SK-N-SH treated with all-trans-retinoic acid at 6 μM for 48 hours (cell line): ENCODE measurements at regions not wholly inside any gene's neighbourhood (a gene's known extent, or its start where the extent isn't known, plus 50 kb on each side); places are given as distances from the start of the nearest gene placed in this dataset.

Source experiments
- ATAC-seq: fragments of 200-7000 bp; cut with Tn5 transposase; 3 replicates; pipeline ENCODE4 v1.9.1; 2020; ENCODE audit warnings: mild to moderate bottlenecking, moderate library complexity
- ARNTL ChIP-seq: fragments of 450-650 bp; formaldehyde crosslinking; IDR thresholded peaks from 2 replicates; pipeline ENCODE4 v1.5.0; 2020; ENCODE audit warnings: low read depth, mild to moderate bottlenecking, moderate library complexity, borderline replicate concordance
- BACH2 ChIP-seq: fragments of 250-450 bp; sonication (Bioruptor Pico); IDR thresholded peaks from 2 replicates; pipeline ENCODE4 v1.9.0; 2021; ENCODE audit warnings: mild to moderate bottlenecking, borderline replicate concordance
- CREB5 ChIP-seq: fragments of 250-450 bp; sonication (Bioruptor Pico); IDR thresholded peaks from 2 replicates; pipeline ENCODE4 v1.5.1; 2020; ENCODE audit warnings: low read depth, mild to moderate bottlenecking, moderate library complexity
- CSDC2 ChIP-seq: fragments of 250-450 bp; sonication (Bioruptor Pico); IDR thresholded peaks from 2 replicates; pipeline ENCODE4 v1.5.0; 2020; ENCODE audit warnings: mild to moderate bottlenecking, moderate library complexity
- ESRRG ChIP-seq: fragments of 250-450 bp; sonication (Bioruptor Pico); IDR thresholded peaks from 2 replicates; pipeline ENCODE4 v1.6.1; 2021; ENCODE audit warnings: mild to moderate bottlenecking
- GLIS3 ChIP-seq: fragments of 250-450 bp; sonication (Bioruptor Pico); IDR thresholded peaks from 2 replicates; pipeline ENCODE4 v1.5.0; 2020; ENCODE audit warnings: mild to moderate bottlenecking, moderate library complexity
- ISL1 ChIP-seq: fragments of 250-450 bp; sonication (Bioruptor Pico); IDR thresholded peaks from 2 replicates; pipeline ENCODE4 v2.1.2; 2022; ENCODE audit warnings: mild to moderate bottlenecking, moderate library complexity
- OSR1 ChIP-seq: fragments of 250-450 bp; sonication (Bioruptor Pico); IDR thresholded peaks from 2 replicates; pipeline ENCODE4 v1.8.0; 2022; ENCODE audit warnings: moderate library complexity, mild to moderate bottlenecking, inconsistent platforms
- POU6F1 ChIP-seq: fragments of 250-450 bp; sonication (Bioruptor Pico); IDR thresholded peaks from 2 replicates; pipeline ENCODE4 v1.8.0; 2021; ENCODE audit warnings: low read depth, mild to moderate bottlenecking, moderate library complexity, borderline replicate concordance
- RARB ChIP-seq: fragments of 250-450 bp; sonication (Bioruptor Pico); IDR thresholded peaks from 2 replicates; pipeline ENCODE4 v1.8.0; 2021; ENCODE audit warnings: mild to moderate bottlenecking, moderate library complexity
- SNAI2 ChIP-seq: fragments of 250-450 bp; sonication (Bioruptor Pico); IDR thresholded peaks from 2 replicates; pipeline ENCODE4 v1.5.0; 2020; ENCODE audit warnings: mild to moderate bottlenecking, moderate library complexity
- TCF4 ChIP-seq: fragments of 250-450 bp; sonication (Bioruptor Pico); IDR thresholded peaks from 2 replicates; pipeline ENCODE4 v1.8.0; 2021; ENCODE audit warnings: mild to moderate bottlenecking, moderate library complexity, borderline replicate concordance
- TOX ChIP-seq: fragments of 250-450 bp; sonication (Bioruptor Pico); IDR thresholded peaks from 2 replicates; pipeline ENCODE4 v1.8.0; 2021; ENCODE audit warnings: mild to moderate bottlenecking, moderate library complexity, borderline replicate concordance
- ZC3H10 ChIP-seq: fragments of 250-450 bp; sonication (Bioruptor Pico); IDR thresholded peaks from 2 replicates; pipeline ENCODE4 v1.5.1; 2021; ENCODE audit warnings: mild to moderate bottlenecking, moderate library complexity
- ZFP3 ChIP-seq: fragments of 250-450 bp; sonication (Bioruptor Pico); IDR thresholded peaks from 2 replicates; pipeline ENCODE4 v1.5.0; 2020; ENCODE audit warnings: mild to moderate bottlenecking, moderate library complexity
- ZFP30 ChIP-seq: fragments of 450-650 bp; formaldehyde crosslinking; IDR thresholded peaks from 2 replicates; pipeline ENCODE4 v1.5.0; 2022; ENCODE audit warnings: mild to moderate bottlenecking, moderate library complexity
- ZNF565 ChIP-seq: fragments of 450-650 bp; formaldehyde crosslinking; conservative IDR thresholded peaks from 2 replicates; pipeline ENCODE4 v1.5.0; 2020; ENCODE audit warnings: low read depth, mild to moderate bottlenecking, moderate library complexity
- ZNF70 ChIP-seq: fragments of 450-650 bp; formaldehyde crosslinking; IDR thresholded peaks from 2 replicates; pipeline ENCODE4 v1.5.0; 2020; ENCODE audit warnings: mild to moderate bottlenecking, moderate library complexity
- ZNF8 ChIP-seq: fragments of 450-650 bp; formaldehyde crosslinking; IDR thresholded peaks from 2 replicates; pipeline ENCODE4 v1.5.0; 2020; ENCODE audit warnings: mild to moderate bottlenecking, moderate library complexity
- TF ChIP-seq, protein P1 (sequence below): fragments of 250-450 bp; sonication (Bioruptor Pico); IDR thresholded peaks from 2 replicates; pipeline ENCODE4 v1.8.0; 2020; ENCODE audit warnings: mild to moderate bottlenecking, moderate library complexity, borderline replicate concordance
- TF ChIP-seq, protein P2 (sequence below): fragments of 250-450 bp; sonication (Bioruptor Pico); IDR thresholded peaks from 2 replicates; pipeline ENCODE4 v1.5.0; 2020; ENCODE audit warnings: mild to moderate bottlenecking, moderate library complexity

GRCh38 chr13:103958691-103959090, 892.5 kb upstream of the SLC10A2 start:
- TF ChIP-seq OSR1 (CRISPR knock-in tag) (no peak), TOX (CRISPR knock-in tag) (no peak), POU6F1 (CRISPR knock-in tag) (no peak), ZNF70 (CRISPR knock-in tag) (no peak), ISL1 (CRISPR knock-in tag) (no peak), ESRRG (CRISPR knock-in tag) (no peak), ARNTL (CRISPR knock-in tag) (no peak), ZNF565 (CRISPR knock-in tag) (no peak), CREB5 (CRISPR knock-in tag) (no peak), TCF4 (CRISPR knock-in tag) (no peak), BACH2 (CRISPR knock-in tag) (no peak), ZFP30 (CRISPR knock-in tag) (no peak), RARB (CRISPR knock-in tag) (no peak), ZC3H10 (CRISPR knock-in tag) (no peak)
- no peak for ATAC-seq

- TF ChIP-seq, protein P1, sequence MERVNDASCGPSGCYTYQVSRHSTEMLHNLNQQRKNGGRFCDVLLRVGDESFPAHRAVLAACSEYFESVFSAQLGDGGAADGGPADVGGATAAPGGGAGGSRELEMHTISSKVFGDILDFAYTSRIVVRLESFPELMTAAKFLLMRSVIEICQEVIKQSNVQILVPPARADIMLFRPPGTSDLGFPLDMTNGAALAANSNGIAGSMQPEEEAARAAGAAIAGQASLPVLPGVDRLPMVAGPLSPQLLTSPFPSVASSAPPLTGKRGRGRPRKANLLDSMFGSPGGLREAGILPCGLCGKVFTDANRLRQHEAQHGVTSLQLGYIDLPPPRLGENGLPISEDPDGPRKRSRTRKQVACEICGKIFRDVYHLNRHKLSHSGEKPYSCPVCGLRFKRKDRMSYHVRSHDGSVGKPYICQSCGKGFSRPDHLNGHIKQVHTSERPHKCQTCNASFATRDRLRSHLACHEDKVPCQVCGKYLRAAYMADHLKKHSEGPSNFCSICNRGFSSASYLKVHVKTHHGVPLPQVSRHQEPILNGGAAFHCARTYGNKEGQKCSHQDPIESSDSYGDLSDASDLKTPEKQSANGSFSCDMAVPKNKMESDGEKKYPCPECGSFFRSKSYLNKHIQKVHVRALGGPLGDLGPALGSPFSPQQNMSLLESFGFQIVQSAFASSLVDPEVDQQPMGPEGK (CRISPR knock-in tag), result no peak
- TF ChIP-seq ISL1 (CRISPR knock-in tag) (no peak), OSR1 (CRISPR knock-in tag) (no peak), ZC3H10 (CRISPR knock-in tag) (no peak), ZFP3 (no peak), BACH2 (CRISPR knock-in tag) (no peak), ZNF70 (CRISPR knock-in tag) (no peak), ZFP30 (CRISPR knock-in tag) (no peak), POU6F1 (CRISPR knock-in tag) (no peak), CSDC2 (CRISPR knock-in tag) (no peak), RARB (CRISPR knock-in tag) (no peak), GLIS3 (CRISPR knock-in tag) (no peak), CREB5 (CRISPR knock-in tag) (no peak), ARNTL (CRISPR knock-in tag) (no peak), TCF4 (CRISPR knock-in tag) (no peak), ZNF8 (CRISPR knock-in tag) (no peak), ZNF565 (CRISPR knock-in tag) (no peak), ESRRG (CRISPR knock-in tag) (no peak), SNAI2 (CRISPR knock-in tag) (no peak)
- TF ChIP-seq, protein P2, sequence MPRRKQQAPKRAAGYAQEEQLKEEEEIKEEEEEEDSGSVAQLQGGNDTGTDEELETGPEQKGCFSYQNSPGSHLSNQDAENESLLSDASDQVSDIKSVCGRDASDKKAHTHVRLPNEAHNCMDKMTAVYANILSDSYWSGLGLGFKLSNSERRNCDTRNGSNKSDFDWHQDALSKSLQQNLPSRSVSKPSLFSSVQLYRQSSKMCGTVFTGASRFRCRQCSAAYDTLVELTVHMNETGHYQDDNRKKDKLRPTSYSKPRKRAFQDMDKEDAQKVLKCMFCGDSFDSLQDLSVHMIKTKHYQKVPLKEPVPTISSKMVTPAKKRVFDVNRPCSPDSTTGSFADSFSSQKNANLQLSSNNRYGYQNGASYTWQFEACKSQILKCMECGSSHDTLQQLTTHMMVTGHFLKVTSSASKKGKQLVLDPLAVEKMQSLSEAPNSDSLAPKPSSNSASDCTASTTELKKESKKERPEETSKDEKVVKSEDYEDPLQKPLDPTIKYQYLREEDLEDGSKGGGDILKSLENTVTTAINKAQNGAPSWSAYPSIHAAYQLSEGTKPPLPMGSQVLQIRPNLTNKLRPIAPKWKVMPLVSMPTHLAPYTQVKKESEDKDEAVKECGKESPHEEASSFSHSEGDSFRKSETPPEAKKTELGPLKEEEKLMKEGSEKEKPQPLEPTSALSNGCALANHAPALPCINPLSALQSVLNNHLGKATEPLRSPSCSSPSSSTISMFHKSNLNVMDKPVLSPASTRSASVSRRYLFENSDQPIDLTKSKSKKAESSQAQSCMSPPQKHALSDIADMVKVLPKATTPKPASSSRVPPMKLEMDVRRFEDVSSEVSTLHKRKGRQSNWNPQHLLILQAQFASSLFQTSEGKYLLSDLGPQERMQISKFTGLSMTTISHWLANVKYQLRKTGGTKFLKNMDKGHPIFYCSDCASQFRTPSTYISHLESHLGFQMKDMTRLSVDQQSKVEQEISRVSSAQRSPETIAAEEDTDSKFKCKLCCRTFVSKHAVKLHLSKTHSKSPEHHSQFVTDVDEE (CRISPR knock-in tag), result no peak
- ATAC-seq, result no peak
Measured at GRCh38 chr13:103957939-103958338, 891.7 kb upstream of the SLC10A2 start.
